ENCODE measurements at regions not wholly inside any gene's neighbourhood (a gene's known extent, or its start where the extent isn't known, plus 50 kb on each side); places are given as distances from the start of the nearest gene placed in this dataset.

GRCh38 chr13:64778002-64778401, 2452.1 kb downstream of the PCDH9 start:
- H3K4me1 ChIP-seq (ENCODE audit: control insufficient read depth in 1 of 2, insufficient read depth in 2 of 2, low read length in 2 of 2) = no peaks in the 10 kb centered on the region
- H3K9me3 ChIP-seq (ENCODE audit: control insufficient read depth, low read length) = peaks cover 1% of the 10 kb centered on the region
- no peaks in the 10 kb centered on the region for H3K27me3 ChIP-seq (ENCODE audit: control insufficient read depth in 1 of 2, insufficient read depth in 2 of 2, low read length in 1 of 2)
- H3K27ac ChIP-seq (ENCODE audit: low read depth in 1 of 2, low read length in 2 of 2) = no peak overlapping the region
- H3K4me3 ChIP-seq (ENCODE audit: low read length in 2 of 2) = no peak overlapping the region
- intact Hi-C loops (cut with DNase I) = no loop called here
- DNase-seq (no peak), ATAC-seq (ENCODE audit: low FRiP score) (no peak)
- 71 to 79% methylated on average over 1 of the region's 1 CpG for WGBS, 2 donors
- no peaks in the 10 kb centered on the region for H3K36me3 ChIP-seq (ENCODE audit: control insufficient read depth in 1 of 2, insufficient read depth in 2 of 2, low read length in 1 of 2)

- Histone ChIP-seq H3K27me3 (ENCODE audit: control insufficient read depth in 1 of 2, insufficient read depth in 2 of 2, low read length in 1 of 2) (no peaks in the 10 kb centered on the region), H3K27ac (ENCODE audit: low read depth in 1 of 2, low read length in 2 of 2) (no peak overlapping the region), H3K36me3 (ENCODE audit: control insufficient read depth in 1 of 2, insufficient read depth in 2 of 2, low read length in 1 of 2) (no peaks in the 10 kb centered on the region), H3K9me3 (ENCODE audit: control insufficient read depth, low read length) (peaks cover 1% of the 10 kb centered on the region), H3K4me1 (ENCODE audit: control insufficient read depth in 1 of 2, insufficient read depth in 2 of 2, low read length in 2 of 2) (no peaks in the 10 kb centered on the region), H3K4me3 (ENCODE audit: low read length in 2 of 2) (no peak overlapping the region)
- no peak for DNase-seq
- WGBS, 2 donors = 89 to 94% methylated on average over 1 of the region's 1 CpG
- intact Hi-C loops (cut with DNase I) = no loop called here
- ATAC-seq (ENCODE audit: low FRiP score) = no peak
These were observed 2455.2 kb downstream of the PCDH9 start for GRCh38 chr13:64774915-64775314.

- H3K4me3 ChIP-seq (ENCODE audit: low read length in 2 of 2) = no peak overlapping the region
- no peaks in the 10 kb centered on the region for H3K4me1 ChIP-seq (ENCODE audit: control insufficient read depth in 1 of 2, insufficient read depth in 2 of 2, low read length in 2 of 2)
- ATAC-seq (ENCODE audit: low FRiP score) (no peak), DNase-seq (no peak)
- H3K27ac ChIP-seq (ENCODE audit: low read depth in 1 of 2, low read length in 2 of 2) = no peak overlapping the region
- no peaks in the 10 kb centered on the region for H3K36me3 ChIP-seq (ENCODE audit: control insufficient read depth in 1 of 2, insufficient read depth in 2 of 2, low read length in 1 of 2)
- intact Hi-C loops (cut with DNase I) = no loop called here
- no peaks in the 10 kb centered on the region for H3K27me3 ChIP-seq (ENCODE audit: control insufficient read depth in 1 of 2, insufficient read depth in 2 of 2, low read length in 1 of 2)
- no peaks in the 10 kb centered on the region for H3K9me3 ChIP-seq (ENCODE audit: control insufficient read depth, low read length)
- WGBS, 2 donors = 89 to 91% methylated on average over 4 of the region's 4 CpGs
These were observed 2459.4 kb downstream of the PCDH9 start for GRCh38 chr13:64770743-64771142.

GRCh38 chr13:64767054-64767453, 2463.1 kb downstream of the PCDH9 start:
- H3K27ac ChIP-seq (ENCODE audit: low read depth in 1 of 2, low read length in 2 of 2) = no peak overlapping the region
- no peak for DNase-seq
- 80 to 83% methylated on average over 2 of the region's 2 CpGs for WGBS, 2 donors
- intact Hi-C loops (cut with DNase I) = no loop called here
- H3K36me3 ChIP-seq (ENCODE audit: control insufficient read depth in 1 of 2, insufficient read depth in 2 of 2, low read length in 1 of 2) = no peaks in the 10 kb centered on the region
- H3K27me3 ChIP-seq (ENCODE audit: control insufficient read depth in 1 of 2, insufficient read depth in 2 of 2, low read length in 1 of 2) = no peaks in the 10 kb centered on the region
- no peaks in the 10 kb centered on the region for H3K9me3 ChIP-seq (ENCODE audit: control insufficient read depth, low read length)
- H3K4me1 ChIP-seq (ENCODE audit: control insufficient read depth in 1 of 2, insufficient read depth in 2 of 2, low read length in 2 of 2) = no peaks in the 10 kb centered on the region
- ATAC-seq (ENCODE audit: low FRiP score) = no peak
- no peak overlapping the region for H3K4me3 ChIP-seq (ENCODE audit: low read length in 2 of 2)

GRCh38 chr13:64765636-64766035, 2464.5 kb downstream of the PCDH9 start:
- H3K4me1 ChIP-seq (ENCODE audit: control insufficient read depth in 1 of 2, insufficient read depth in 2 of 2, low read length in 2 of 2) = no peaks in the 10 kb centered on the region
- intact Hi-C loops (cut with DNase I) = no loop called here
- H3K9me3 ChIP-seq (ENCODE audit: control insufficient read depth, low read length) = no peaks in the 10 kb centered on the region
- ATAC-seq (ENCODE audit: low FRiP score) (no peak), DNase-seq (no peak)
- H3K36me3 ChIP-seq (ENCODE audit: control insufficient read depth in 1 of 2, insufficient read depth in 2 of 2, low read length in 1 of 2) = no peaks in the 10 kb centered on the region
- no peaks in the 10 kb centered on the region for H3K27me3 ChIP-seq (ENCODE audit: control insufficient read depth in 1 of 2, insufficient read depth in 2 of 2, low read length in 1 of 2)
- H3K4me3 ChIP-seq (ENCODE audit: low read length in 2 of 2) = no peak overlapping the region
- no peak overlapping the region for H3K27ac ChIP-seq (ENCODE audit: low read depth in 1 of 2, low read length in 2 of 2)

GRCh38 chr13:64758521-64759244, 2471.5 kb downstream of the PCDH9 start:
- 85 to 89% methylated on average over 1 of the region's 1 CpG for WGBS, 2 donors
- Histone ChIP-seq H3K27ac (ENCODE audit: low read depth in 1 of 2, low read length in 2 of 2) (no peak overlapping the region), H3K4me3 (ENCODE audit: low read length in 2 of 2) (no peak overlapping the region), H3K27me3 (ENCODE audit: control insufficient read depth in 1 of 2, insufficient read depth in 2 of 2, low read length in 1 of 2) (no peaks in the 10 kb centered on the region), H3K4me1 (ENCODE audit: control insufficient read depth in 1 of 2, insufficient read depth in 2 of 2, low read length in 2 of 2) (peaks cover 0 to 3% of the 10 kb centered on the region in 2 donors), H3K9me3 (ENCODE audit: control insufficient read depth, low read length) (no peaks in the 10 kb centered on the region), H3K36me3 (ENCODE audit: control insufficient read depth in 1 of 2, insufficient read depth in 2 of 2, low read length in 1 of 2) (no peaks in the 10 kb centered on the region)
- intact Hi-C loops (cut with DNase I) = no loop called here
- no peak for ATAC-seq (ENCODE audit: low FRiP score)
- DNase-seq = no peak

- DNase-seq (no peak), ATAC-seq (ENCODE audit: low FRiP score) (no peak)
- H3K9me3 ChIP-seq (ENCODE audit: control insufficient read depth, low read length) = no peaks in the 10 kb centered on the region
- peaks cover 0 to 3% of the 10 kb centered on the region in 2 donors for H3K4me1 ChIP-seq (ENCODE audit: control insufficient read depth in 1 of 2, insufficient read depth in 2 of 2, low read length in 2 of 2)
- no peaks in the 10 kb centered on the region for H3K27me3 ChIP-seq (ENCODE audit: control insufficient read depth in 1 of 2, insufficient read depth in 2 of 2, low read length in 1 of 2)
- no peak overlapping the region for H3K27ac ChIP-seq (ENCODE audit: low read depth in 1 of 2, low read length in 2 of 2)
- WGBS, 2 donors = 82 to 91% methylated on average over 1 of the region's 1 CpG
- no peak overlapping the region for H3K4me3 ChIP-seq (ENCODE audit: low read length in 2 of 2)
- intact Hi-C loops (cut with DNase I) = no loop called here
- H3K36me3 ChIP-seq (ENCODE audit: control insufficient read depth in 1 of 2, insufficient read depth in 2 of 2, low read length in 1 of 2) = no peaks in the 10 kb centered on the region
These were observed 2473.5 kb downstream of the PCDH9 start for GRCh38 chr13:64756621-64757020.

GRCh38 chr13:64755961-64756360, 2474.2 kb downstream of the PCDH9 start:
- Histone ChIP-seq H3K27ac (ENCODE audit: low read depth in 1 of 2, low read length in 2 of 2) (no peak overlapping the region), H3K4me1 (ENCODE audit: control insufficient read depth in 1 of 2, insufficient read depth in 2 of 2, low read length in 2 of 2) (peaks cover 0 to 3% of the 10 kb centered on the region in 2 donors), H3K36me3 (ENCODE audit: control insufficient read depth in 1 of 2, insufficient read depth in 2 of 2, low read length in 1 of 2) (no peaks in the 10 kb centered on the region), H3K27me3 (ENCODE audit: control insufficient read depth in 1 of 2, insufficient read depth in 2 of 2, low read length in 1 of 2) (no peaks in the 10 kb centered on the region), H3K9me3 (ENCODE audit: control insufficient read depth, low read length) (no peaks in the 10 kb centered on the region), H3K4me3 (ENCODE audit: low read length in 2 of 2) (no peak overlapping the region)
- 41 to 45% methylated on average over 3 of the region's 3 CpGs for WGBS, 2 donors
- no peak for DNase-seq
- ATAC-seq (ENCODE audit: low FRiP score) = no peak
- intact Hi-C loops (cut with DNase I) = no loop called here

GRCh38 chr13:64753233-64754000, 2476.7 kb downstream of the PCDH9 start:
- Histone ChIP-seq H3K27ac (ENCODE audit: low read depth in 1 of 2, low read length in 2 of 2) (no peak overlapping the region), H3K36me3 (ENCODE audit: control insufficient read depth in 1 of 2, insufficient read depth in 2 of 2, low read length in 1 of 2) (no peaks in the 10 kb centered on the region), H3K4me1 (ENCODE audit: control insufficient read depth in 1 of 2, insufficient read depth in 2 of 2, low read length in 2 of 2) (peaks cover 0 to 3% of the 10 kb centered on the region in 2 donors), H3K4me3 (ENCODE audit: low read length in 2 of 2) (no peak overlapping the region), H3K9me3 (ENCODE audit: control insufficient read depth, low read length) (no peaks in the 10 kb centered on the region), H3K27me3 (ENCODE audit: control insufficient read depth in 1 of 2, insufficient read depth in 2 of 2, low read length in 1 of 2) (no peaks in the 10 kb centered on the region)
- WGBS, 2 donors = 55 to 67% methylated on average over 2 of the region's 2 CpGs
- DNase-seq (no peak), ATAC-seq (ENCODE audit: low FRiP score) (no peak)
- intact Hi-C loops (cut with DNase I) = no loop called here
